ENCODE measurements at regions not wholly inside any gene's neighbourhood (a gene's known extent, or its start where the extent isn't known, plus 50 kb on each side); places are given as distances from the start of the nearest gene placed in this dataset.

GRCh38 chr1:208921259-208921658 lies 662.3 kb upstream of the CAMK1G start:
- Histone ChIP-seq H3K9me2 (ENCODE audit: insufficient read depth, low read length) (no peaks in the 10 kb centered on the region), H3F3A (ENCODE audit: insufficient read depth, low read length, poor library complexity, severe bottlenecking) (no peaks in the 10 kb centered on the region), H3K27me3 (ENCODE audit: insufficient read depth, low read depth, low read length) (no peaks in the 10 kb centered on the region), H3K27ac (ENCODE audit: low read length) (no peak overlapping the region), H3K36me3 (ENCODE audit: insufficient read depth, low read length) (no peaks in the 10 kb centered on the region), H2AFZ (ENCODE audit: low read depth, low read length) (no peak overlapping the region), H3K9me3 (ENCODE audit: low read length) (no peaks in the 10 kb centered on the region), H3K4me3 (ENCODE audit: low read length) (no peak overlapping the region), H3K9ac (ENCODE audit: low read length) (no peak overlapping the region), H3K4me2 (ENCODE audit: low read length) (no peak overlapping the region), H4K20me1 (ENCODE audit: insufficient read depth) (no peaks in the 10 kb centered on the region), H3K79me2 (replicated peaks; ENCODE audit: insufficient read depth, low read length) (no peaks in the 10 kb centered on the region)
- TF ChIP-seq REST (IDR thresholded peaks at IDR 0.05; ENCODE audit: borderline replicate concordance) (no peak), TAF1 (IDR thresholded peaks at IDR 0.05; ENCODE audit: low read depth) (no peak), POLR2AphosphoS5 (IDR thresholded peaks at IDR 0.05) (no peak), SMC3 (conservative IDR thresholded peaks at IDR 0.05; ENCODE audit: poor library complexity) (no peak), EZH2 (IDR thresholded peaks at IDR 0.05; ENCODE audit: borderline replicate concordance, insufficient read depth, low read length, poor library complexity, severe bottlenecking) (no peak), EP300 (conservative IDR thresholded peaks at IDR 0.05; ENCODE audit: poor library complexity, severe bottlenecking) (no peak), CTCF (IDR thresholded peaks at IDR 0.05; ENCODE audit: poor library complexity, severe bottlenecking) (no peak)

- Histone ChIP-seq H3K27me3 (ENCODE audit: insufficient read depth, low read depth, low read length) (no peaks in the 10 kb centered on the region), H4K20me1 (ENCODE audit: insufficient read depth) (no peaks in the 10 kb centered on the region), H3K9me2 (ENCODE audit: insufficient read depth, low read length) (no peaks in the 10 kb centered on the region), H3K79me2 (replicated peaks; ENCODE audit: insufficient read depth, low read length) (no peaks in the 10 kb centered on the region), H3K9me3 (ENCODE audit: low read length) (no peaks in the 10 kb centered on the region), H3K4me3 (ENCODE audit: low read length) (no peak overlapping the region), H3K4me2 (ENCODE audit: low read length) (no peak overlapping the region), H3K36me3 (ENCODE audit: insufficient read depth, low read length) (no peaks in the 10 kb centered on the region), H2AFZ (ENCODE audit: low read depth, low read length) (no peak overlapping the region), H3F3A (ENCODE audit: insufficient read depth, low read length, poor library complexity, severe bottlenecking) (no peaks in the 10 kb centered on the region), H3K9ac (ENCODE audit: low read length) (no peak overlapping the region), H3K27ac (ENCODE audit: low read length) (no peak overlapping the region)
- TF ChIP-seq CTCF (IDR thresholded peaks at IDR 0.05; ENCODE audit: poor library complexity, severe bottlenecking) (no peak), TAF1 (IDR thresholded peaks at IDR 0.05; ENCODE audit: low read depth) (no peak), EP300 (conservative IDR thresholded peaks at IDR 0.05; ENCODE audit: poor library complexity, severe bottlenecking) (no peak), POLR2AphosphoS5 (IDR thresholded peaks at IDR 0.05) (no peak), MXI1 (conservative IDR thresholded peaks at IDR 0.05; ENCODE audit: poor library complexity, severe bottlenecking) (no peak), RAD21 (conservative IDR thresholded peaks at IDR 0.05) (no peak), EZH2 (IDR thresholded peaks at IDR 0.05; ENCODE audit: borderline replicate concordance, insufficient read depth, low read length, poor library complexity, severe bottlenecking) (no peak), SMC3 (conservative IDR thresholded peaks at IDR 0.05; ENCODE audit: poor library complexity) (no peak), REST (IDR thresholded peaks at IDR 0.05; ENCODE audit: borderline replicate concordance) (no peak)
Observed at GRCh38 chr1:208923456-208923855, 660.1 kb upstream of the CAMK1G start.
